ENCODE measurements at regions not wholly inside any gene's neighbourhood (a gene's known extent, or its start where the extent isn't known, plus 50 kb on each side); places are given as distances from the start of the nearest gene placed in this dataset.

- H3K4me1 ChIP-seq, result no peaks in the 10 kb centered on the region
These were observed 77.2 kb upstream of the ANKRD10 start for GRCh38 chr13:110991991-110992508.

GRCh38 chr13:110989331-110989730, 74.5 kb upstream of the ANKRD10 start:
- Histone ChIP-seq H3K9ac (ENCODE audit: low read depth in 2 of 2, low read length in 2 of 2) (no peak overlapping the region), H3K36me3 (no peaks in the 10 kb centered on the region), H3K9me3 (no peaks in the 10 kb centered on the region), H3K27me3 (no peaks in the 10 kb centered on the region), H3K27ac (no peak overlapping the region), H3K4me3 (no peak overlapping the region), H3K4me1 (no peaks in the 10 kb centered on the region)
- intact Hi-C loops (cut with DNase I), result no loop called here
- no peak for TF ChIP-seq CTCF (IDR thresholded peaks at IDR 0.05)
- no peak for DNase-seq

More at GRCh38 chr13:110991991-110992508, 77.2 kb upstream of the ANKRD10 start:
- TF ChIP-seq CTCF (IDR thresholded peaks at IDR 0.05), result no peak
- H3K9ac ChIP-seq (ENCODE audit: low read depth in 2 of 2, low read length in 2 of 2), result no peak overlapping the region
- intact Hi-C loops (cut with DNase I), result no loop called here
- no peak for DNase-seq
- no peak overlapping the region for H3K4me3 ChIP-seq
- no peaks in the 10 kb centered on the region for H3K9me3 ChIP-seq
- no peaks in the 10 kb centered on the region for H3K36me3 ChIP-seq
- H3K27ac ChIP-seq, result no peak overlapping the region
- no peaks in the 10 kb centered on the region for H3K27me3 ChIP-seq

GRCh38 chr13:110985541-110985940, 70.7 kb upstream of the ANKRD10 start:
- H3K4me3 ChIP-seq, result no peak overlapping the region
- H3K27ac ChIP-seq, result no peak overlapping the region
- H3K36me3 ChIP-seq, result no peaks in the 10 kb centered on the region
- intact Hi-C loops (cut with DNase I), result no loop called here
- no peaks in the 10 kb centered on the region for H3K27me3 ChIP-seq
- H3K9me3 ChIP-seq, result no peaks in the 10 kb centered on the region
- H3K9ac ChIP-seq (ENCODE audit: low read depth in 2 of 2, low read length in 2 of 2), result no peak overlapping the region
- TF ChIP-seq CTCF (IDR thresholded peaks at IDR 0.05), result no peak
- no peaks in the 10 kb centered on the region for H3K4me1 ChIP-seq
- DNase-seq, result no peak

- H3K4me3 ChIP-seq, result no peak overlapping the region
- H3K36me3 ChIP-seq, result no peaks in the 10 kb centered on the region
- no peak for DNase-seq
- intact Hi-C loops (cut with DNase I), result no loop called here
- H3K4me1 ChIP-seq, result no peaks in the 10 kb centered on the region
- no peaks in the 10 kb centered on the region for H3K27me3 ChIP-seq
- H3K27ac ChIP-seq, result no peak overlapping the region
- no peak for TF ChIP-seq CTCF (IDR thresholded peaks at IDR 0.05)
- H3K9ac ChIP-seq (ENCODE audit: low read depth in 2 of 2, low read length in 2 of 2), result no peak overlapping the region
- no peaks in the 10 kb centered on the region for H3K9me3 ChIP-seq
These were observed 69.9 kb upstream of the ANKRD10 start for GRCh38 chr13:110984798-110985197.

- intact Hi-C loops (cut with DNase I), result no loop called here
- H3K9me3 ChIP-seq, result no peaks in the 10 kb centered on the region
- no peaks in the 10 kb centered on the region for H3K4me1 ChIP-seq
- H3K36me3 ChIP-seq, result no peaks in the 10 kb centered on the region
- H3K4me3 ChIP-seq, result no peak overlapping the region
- no peak overlapping the region for H3K27ac ChIP-seq
- no peak for TF ChIP-seq CTCF (IDR thresholded peaks at IDR 0.05)
- DNase-seq, result no peak
- no peak overlapping the region for H3K9ac ChIP-seq (ENCODE audit: low read depth in 2 of 2, low read length in 2 of 2)
- H3K27me3 ChIP-seq, result no peaks in the 10 kb centered on the region
These were observed 69.5 kb upstream of the ANKRD10 start for GRCh38 chr13:110984381-110984780.

Data from colonic mucosa (tissue), 4 donors.